AG08396 (cell line): ENCODE measurements at regions not wholly inside any gene's neighbourhood (a gene's known extent, or its start where the extent isn't known, plus 50 kb on each side); places are given as distances from the start of the nearest gene placed in this dataset.

Experiments used
- DNase-seq: peaks from one replicate; pipeline ENCODE4 v3.0.0; 2012; ENCODE audit warnings: low spot score, mixed read lengths

- no peak for DNase-seq
Measured at GRCh38 chr1:30268923-30269666, 454.3 kb downstream of the MATN1 start.

DNA sequence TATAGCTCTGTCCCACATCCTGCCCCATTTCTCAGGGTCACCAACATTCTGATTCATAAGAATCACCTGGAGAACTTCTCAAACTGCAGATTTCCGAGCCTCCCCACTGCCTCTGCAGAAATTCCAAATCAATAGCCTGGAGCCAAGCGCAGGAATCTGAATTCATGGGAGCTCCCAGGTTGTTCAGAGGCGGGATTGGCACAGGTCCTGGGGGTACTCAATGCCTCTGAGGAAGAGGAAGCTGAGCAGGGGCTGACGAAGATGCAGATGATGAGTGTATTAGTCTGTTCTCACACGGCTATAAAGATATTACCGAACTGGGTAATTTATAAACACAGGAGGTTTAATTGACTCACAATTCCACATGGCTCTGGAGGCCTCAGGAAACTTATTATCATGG, 455.5 kb downstream of the MATN1 start:
- DNase-seq: no peak

- no peak for DNase-seq
Measured at GRCh38 chr1:30267046-30267445, 456.3 kb downstream of the MATN1 start.

- no peak for DNase-seq
Measured at GRCh38 chr1:30265127-30266070, 458.0 kb downstream of the MATN1 start.

GRCh38 chr1:30264672-30265025, 458.7 kb downstream of the MATN1 start:
- DNase-seq: no peak

GRCh38 chr1:30263888-30264671, 459.3 kb downstream of the MATN1 start:
- DNase-seq: no peak

DNA sequence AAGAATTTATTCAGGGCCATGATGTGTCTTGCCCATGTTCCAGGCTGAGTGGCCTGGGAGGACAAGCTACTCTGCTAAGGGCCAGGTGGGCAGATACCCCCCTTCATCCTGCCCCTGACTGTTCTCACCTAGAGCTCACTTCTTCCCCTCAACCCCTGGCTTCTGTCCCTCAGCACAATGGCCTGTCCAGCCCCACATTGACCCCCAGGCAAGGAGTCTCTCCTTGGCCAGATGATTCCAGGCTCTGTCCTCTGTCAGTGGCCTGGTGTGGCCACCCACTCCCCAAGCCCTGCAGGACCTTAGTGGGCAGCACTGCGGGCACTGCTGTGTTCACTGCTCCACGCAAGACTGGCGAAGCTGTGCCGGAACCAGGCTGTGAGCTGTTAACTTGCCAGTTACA, 460.0 kb downstream of the MATN1 start:
- no peak for DNase-seq

DNA sequence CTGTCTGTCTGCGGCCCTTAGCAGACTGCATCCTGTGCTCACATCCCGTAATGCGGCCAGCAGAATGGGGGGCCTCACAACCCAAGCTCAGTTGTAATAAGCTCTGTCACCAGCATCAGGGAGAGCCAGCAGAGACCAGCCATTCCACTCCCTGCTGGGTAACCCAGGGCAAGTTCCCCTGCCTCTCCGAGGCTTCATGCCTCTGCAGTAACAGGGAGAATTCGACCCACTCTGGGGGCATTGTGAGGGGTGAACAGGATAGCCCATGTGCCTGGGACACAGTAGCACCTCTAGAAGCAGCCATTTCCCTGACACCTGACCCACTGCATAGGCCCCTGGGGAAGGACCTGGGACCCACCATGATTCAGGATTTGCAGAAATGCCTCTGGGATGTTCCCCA, 461.2 kb downstream of the MATN1 start:
- no peak for DNase-seq

GRCh38 chr1:30260318-30260717, 463.1 kb downstream of the MATN1 start:
- DNase-seq: no peak

DNA sequence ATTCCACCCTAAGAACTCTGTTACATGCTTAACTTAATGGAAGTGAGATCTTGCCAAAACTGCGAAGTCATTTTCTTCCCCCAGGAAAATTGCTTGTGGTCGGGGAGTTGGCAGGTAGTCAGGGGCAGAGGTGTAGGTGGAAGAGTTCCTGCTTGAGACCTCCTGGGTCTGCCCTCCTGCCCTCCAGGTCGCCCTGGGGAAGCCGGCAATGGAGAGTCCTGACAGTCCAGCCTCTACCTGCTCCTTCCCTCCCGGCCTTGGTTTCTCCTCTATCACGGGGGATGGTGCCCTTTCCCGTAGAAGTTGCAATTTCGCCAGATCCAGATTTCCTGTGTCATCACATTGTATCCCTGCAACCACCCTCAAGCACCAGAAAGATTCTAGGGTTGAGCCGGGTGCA, 463.8 kb downstream of the MATN1 start:
- no peak for DNase-seq

- DNase-seq: no peak
Measured at GRCh38 chr1:30258876-30259275, 464.5 kb downstream of the MATN1 start.

GRCh38 chr1:30258471-30258870, 464.9 kb downstream of the MATN1 start:
- DNase-seq: no peak

DNA sequence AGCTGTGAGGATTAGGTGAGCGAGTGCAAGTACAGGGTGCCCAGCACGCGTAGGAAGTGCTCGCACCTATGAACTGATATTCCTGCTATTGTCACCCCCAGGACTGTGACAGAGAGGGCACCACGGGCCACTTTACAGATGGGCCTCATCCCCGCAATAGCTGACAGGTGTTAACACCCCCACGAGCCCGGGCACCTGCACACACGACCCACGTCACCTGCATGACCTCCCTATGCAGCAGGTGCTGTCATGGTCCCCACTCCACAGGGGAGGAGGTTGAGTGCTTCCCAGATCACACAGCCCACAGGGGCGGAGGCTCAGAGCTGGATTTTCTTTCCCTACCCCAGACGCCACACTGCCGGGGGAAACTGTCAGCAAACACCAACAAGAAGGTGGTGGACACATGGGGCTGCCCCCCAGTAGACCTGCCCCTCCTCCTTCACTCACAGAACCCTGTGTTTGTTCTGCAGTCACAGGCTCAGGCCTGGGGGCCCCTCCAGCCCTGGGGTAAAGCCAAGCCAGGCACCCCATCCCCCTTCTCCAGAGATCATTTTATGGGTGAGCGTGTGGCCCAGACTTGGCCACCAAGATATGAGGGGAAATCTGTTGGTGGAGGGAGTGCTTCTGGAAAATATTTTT, 465.5 kb downstream of the MATN1 start:
- no peak for DNase-seq

DNA sequence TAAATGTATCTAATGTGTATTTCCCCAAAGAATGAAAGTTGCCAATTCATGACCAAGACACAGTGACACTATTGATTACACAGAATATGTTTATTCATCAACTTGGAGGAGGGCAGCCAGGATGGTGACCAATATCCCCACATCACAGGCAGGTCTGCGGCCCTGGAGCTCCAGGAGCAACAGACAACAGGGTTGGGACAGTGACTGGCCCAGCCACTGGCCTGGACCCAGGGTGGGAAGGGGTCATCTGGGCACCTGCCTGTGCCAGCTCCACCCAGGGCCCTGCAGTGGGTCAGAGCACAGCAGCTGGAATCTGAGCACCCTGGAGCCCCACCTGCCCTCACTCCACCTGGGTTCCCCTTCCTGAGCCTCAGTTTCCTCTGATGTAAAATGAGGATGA, 466.1 kb downstream of the MATN1 start:
- no peak for DNase-seq

GRCh38 chr1:30256911-30257310, 466.5 kb downstream of the MATN1 start:
- no peak for DNase-seq

GRCh38 chr1:30255111-30255724, 468.2 kb downstream of the MATN1 start:
- no peak for DNase-seq

GRCh38 chr1:30253807-30254440, 469.5 kb downstream of the MATN1 start:
- no peak for DNase-seq

GRCh38 chr1:30253361-30253760, 470.0 kb downstream of the MATN1 start:
- no peak for DNase-seq

DNA sequence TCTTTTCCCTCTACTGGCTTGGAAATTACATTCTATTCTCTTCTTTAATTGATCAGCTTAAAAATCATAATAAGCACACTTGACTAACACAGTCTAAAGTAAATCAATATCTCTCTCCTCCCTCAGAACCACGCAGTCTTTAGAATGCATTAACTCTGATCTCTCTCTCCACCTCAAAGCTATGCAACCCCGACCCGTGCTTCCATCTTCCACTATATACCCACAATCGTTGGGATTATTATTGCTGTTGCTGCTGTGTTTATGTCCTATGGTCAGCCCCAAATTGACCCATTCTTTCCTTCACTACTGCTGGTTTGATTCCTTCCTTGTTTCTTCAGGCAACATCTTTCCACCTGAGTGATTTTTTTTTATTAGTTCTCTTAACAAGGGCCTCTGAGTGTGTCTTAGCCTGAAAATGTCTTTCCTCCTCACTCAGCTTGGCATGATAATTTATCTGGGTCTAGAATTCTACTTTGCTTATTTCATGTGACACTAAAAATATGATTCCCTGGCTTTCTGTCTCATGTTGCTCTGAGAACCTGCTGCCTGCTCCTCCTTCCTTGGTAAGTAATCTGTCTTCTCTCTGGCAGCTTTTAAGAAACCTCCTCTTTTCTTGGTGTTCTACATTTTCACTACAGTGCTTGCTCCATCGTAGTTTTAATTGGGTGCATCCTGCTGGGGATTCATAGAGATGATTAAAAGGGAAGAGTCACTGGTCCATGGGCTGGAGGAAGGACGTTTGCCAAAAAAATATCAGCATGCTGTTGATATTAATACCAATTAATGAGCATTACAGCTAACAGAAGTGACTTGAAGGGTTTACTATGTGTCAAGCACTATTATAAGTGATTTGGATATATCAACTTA, 472.2 kb downstream of the MATN1 start:
- no peak for DNase-seq

DNA sequence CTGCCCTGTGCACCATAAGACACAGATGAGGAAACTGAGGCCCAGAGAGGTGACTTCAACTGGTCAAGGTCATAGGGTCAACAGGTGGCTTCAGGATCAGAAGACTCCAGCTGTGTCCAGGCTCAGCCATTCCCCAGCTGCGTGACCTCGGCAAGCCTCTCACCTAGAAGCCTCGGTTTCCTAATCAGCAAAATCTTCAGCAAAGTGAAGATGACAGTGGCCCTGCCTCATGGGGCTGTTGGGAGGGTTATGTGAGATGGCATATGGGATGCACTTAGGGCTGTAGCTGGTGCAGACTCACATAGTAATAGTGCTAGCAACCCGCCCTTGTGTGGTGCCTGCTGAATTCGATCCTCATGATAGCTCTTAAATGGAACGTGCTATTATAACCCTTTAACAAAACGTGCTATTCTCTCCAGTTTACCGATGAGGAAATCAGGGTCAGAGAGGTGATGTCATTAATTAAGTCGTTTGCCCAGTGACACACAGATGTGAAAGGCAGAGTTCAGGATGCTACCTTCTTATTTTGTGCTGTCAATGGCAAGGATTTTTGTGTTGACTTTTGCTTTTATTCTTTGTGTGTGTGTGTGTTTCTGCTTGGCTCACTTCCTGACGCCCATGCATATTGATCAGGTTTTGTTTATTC, 472.9 kb downstream of the MATN1 start:
- no peak for DNase-seq
